ENCODE measurements at regions not wholly inside any gene's neighbourhood (a gene's known extent, or its start where the extent isn't known, plus 50 kb on each side); places are given as distances from the start of the nearest gene placed in this dataset.

- TF ChIP-seq POLR2A (IDR thresholded peaks at IDR 0.05) = no peak
- no peak for TF ChIP-seq CTCF (IDR thresholded peaks at IDR 0.05)
Observed at GRCh38 chr3:182603501-182603900, 189.8 kb upstream of the ATP11B start.

Data from body of pancreas (tissue), 4 donors.